SU-DHL-6 (cell line): ENCODE measurements at regions not wholly inside any gene's neighbourhood (a gene's known extent, or its start where the extent isn't known, plus 50 kb on each side); places are given as distances from the start of the nearest gene placed in this dataset.

ENCODE experiments used
- H2AFZ ChIP-seq: fragments of 200-600 bp; sonication (generic); 2 replicates; pipeline ENCODE4 v1.6.1; 2014; ENCODE audit warnings: low read depth, mild to moderate bottlenecking, moderate library complexity, mixed read lengths, antibody characterized with exemption, low read length; ENCODE audit not compliant: severe bottlenecking
- H3F3A ChIP-seq: fragments of 200-600 bp; shearing (Covaris generic); 2 replicates; pipeline ENCODE4 v1.6.0; 2016; ENCODE audit warnings: antibody characterized with exemption, mild to moderate bottlenecking; ENCODE audit not compliant: insufficient read depth
- H3K27ac ChIP-seq: fragments of 200-600 bp; sonication (generic); 2 replicates; pipeline ENCODE4 v1.5.1; 2016; ENCODE audit warnings: low read depth, mild to moderate bottlenecking, low read length, moderate library complexity, mixed read lengths
- H3K27me3 ChIP-seq: fragments of 200-600 bp; sonication (generic), shearing (Covaris generic); 2 replicates; pipeline ENCODE4 v1.6.0; 2014; ENCODE audit warnings: mild to moderate bottlenecking, low read length
- H3K36me3 ChIP-seq: fragments of 200-600 bp; sonication (generic); 2 replicates; pipeline ENCODE4 v1.6.1; 2014; ENCODE audit warnings: mild to moderate bottlenecking, low read length, mixed read lengths
- H3K4me2 ChIP-seq: fragments of 300-600, 200-600 bp; shearing (Covaris generic), sonication (generic); 2 replicates; pipeline ENCODE4 v1.6.0; 2014; ENCODE audit warnings: low read length, low read depth, mild to moderate bottlenecking; ENCODE audit not compliant: poor library complexity, severe bottlenecking
- H3K4me3 ChIP-seq: fragments of 200-600 bp; sonication (generic); 2 replicates; pipeline ENCODE4 v1.5.1; 2014; ENCODE audit warnings: antibody characterized with exemption, low read length, mild to moderate bottlenecking, mixed read lengths; ENCODE audit not compliant: insufficient read depth, poor library complexity, severe bottlenecking
- H3K79me2 ChIP-seq: fragments of 200-600 bp; sonication (generic); 2 replicates; pipeline ENCODE4 v1.6.1; 2014; ENCODE audit warnings: mild to moderate bottlenecking, low read length, moderate library complexity; ENCODE audit not compliant: insufficient read depth
- H3K9ac ChIP-seq: fragments of 200-600 bp; sonication (generic); 2 replicates; pipeline ENCODE4 v1.7.0; 2014; ENCODE audit warnings: mild to moderate bottlenecking, low read length
- H3K9me2 ChIP-seq: fragments of 200-600 bp; sonication (generic); replicated peaks from 2 replicates; pipeline ENCODE4 v1.6.1; 2014; ENCODE audit warnings: low read length; ENCODE audit not compliant: insufficient read depth
- H3K9me3 ChIP-seq: fragments of 200-600 bp; sonication (generic); 2 replicates; pipeline ENCODE4 v1.6.1; 2014; ENCODE audit warnings: low read length, mixed read lengths; ENCODE audit not compliant: insufficient read depth
- H4K20me1 ChIP-seq: fragments of 200-600 bp; sonication (generic); 2 replicates; pipeline ENCODE4 v1.6.1; 2014; ENCODE audit warnings: low read depth, mild to moderate bottlenecking, antibody characterized with exemption, low read length, moderate library complexity, mixed read lengths
- CTCF ChIP-seq: fragments of 200-600 bp; sonication (generic); IDR thresholded peaks from one replicate; pipeline ENCODE4 v1.5.1; 2017; ENCODE audit warnings: antibody characterized with exemption, mild to moderate bottlenecking, low read length, moderate library complexity; ENCODE audit not compliant: insufficient read depth, poor library complexity, severe bottlenecking
- EZH2phosphoT487 ChIP-seq: fragments of 200-600 bp; sonication (generic), shearing (Covaris generic); conservative IDR thresholded peaks from 2 replicates; pipeline ENCODE4 v1.6.1; 2018; ENCODE audit warnings: mild to moderate bottlenecking, antibody characterized with exemption, low read length, moderate library complexity, mixed read lengths

- H3K27me3 ChIP-seq: no peaks in the 10 kb centered on the region
- TF ChIP-seq EZH2phosphoT487: no peak
- TF ChIP-seq CTCF: no peak
- H3K9ac ChIP-seq: no peak overlapping the region
- H3K4me3 ChIP-seq: no peak overlapping the region
- H3K9me3 ChIP-seq: no peaks in the 10 kb centered on the region
- H3K27ac ChIP-seq: no peak overlapping the region
- no peaks in the 10 kb centered on the region for H3F3A ChIP-seq
- no peak overlapping the region for H3K4me2 ChIP-seq
- no peaks in the 10 kb centered on the region for H3K9me2 ChIP-seq
- no peak overlapping the region for H2AFZ ChIP-seq
- H3K79me2 ChIP-seq: no peaks in the 10 kb centered on the region
- no peaks in the 10 kb centered on the region for H3K36me3 ChIP-seq
- H4K20me1 ChIP-seq: no peaks in the 10 kb centered on the region
Observed at GRCh38 chr1:99176753-99177152, 87.5 kb upstream of the PLPPR4 start.

GRCh38 chr1:99177465-99177864 lies 86.8 kb upstream of the PLPPR4 start:
- no peaks in the 10 kb centered on the region for H3K79me2 ChIP-seq
- TF ChIP-seq EZH2phosphoT487 (no peak), CTCF (no peak)

GRCh38 chr1:99180343-99180808 lies 83.9 kb upstream of the PLPPR4 start:
- no peaks in the 10 kb centered on the region for H3K9me3 ChIP-seq
- no peaks in the 10 kb centered on the region for H3F3A ChIP-seq
- H3K27me3 ChIP-seq: no peaks in the 10 kb centered on the region
- H3K27ac ChIP-seq: no peak overlapping the region
- peak overlapping the region; percentile 74 for H2AFZ ChIP-seq
- no peak overlapping the region for H3K4me2 ChIP-seq
- no peak overlapping the region for H3K4me3 ChIP-seq
- H3K36me3 ChIP-seq: no peaks in the 10 kb centered on the region
- H3K9me2 ChIP-seq: no peaks in the 10 kb centered on the region
- no peaks in the 10 kb centered on the region for H3K79me2 ChIP-seq
- H3K9ac ChIP-seq: no peak overlapping the region
- TF ChIP-seq CTCF (peak; percentile 73), EZH2phosphoT487 (no peak)
- no peaks in the 10 kb centered on the region for H4K20me1 ChIP-seq

More at GRCh38 chr1:99177465-99177864, 86.8 kb upstream of the PLPPR4 start:
- Histone ChIP-seq H3K27ac (no peak overlapping the region), H3K27me3 (no peaks in the 10 kb centered on the region), H3K4me3 (no peak overlapping the region), H3K9me3 (no peaks in the 10 kb centered on the region), H3K9ac (no peak overlapping the region), H3K36me3 (no peaks in the 10 kb centered on the region), H3K9me2 (no peaks in the 10 kb centered on the region), H4K20me1 (no peaks in the 10 kb centered on the region), H3F3A (no peaks in the 10 kb centered on the region), H3K4me2 (no peak overlapping the region), H2AFZ (no peak overlapping the region)

GRCh38 chr1:99180915-99181314 lies 83.4 kb upstream of the PLPPR4 start:
- Histone ChIP-seq H3K4me2 (no peak overlapping the region), H3K27ac (no peak overlapping the region), H2AFZ (peak overlapping the region; percentile 74), H3K36me3 (no peaks in the 10 kb centered on the region), H4K20me1 (no peaks in the 10 kb centered on the region), H3F3A (no peaks in the 10 kb centered on the region), H3K9me3 (no peaks in the 10 kb centered on the region), H3K9me2 (no peaks in the 10 kb centered on the region), H3K4me3 (no peak overlapping the region), H3K9ac (no peak overlapping the region), H3K27me3 (no peaks in the 10 kb centered on the region), H3K79me2 (no peaks in the 10 kb centered on the region)
- no peak for TF ChIP-seq EZH2phosphoT487
- TF ChIP-seq CTCF: no peak
